ENCODE measurements at regions not wholly inside any gene's neighbourhood (a gene's known extent, or its start where the extent isn't known, plus 50 kb on each side); places are given as distances from the start of the nearest gene placed in this dataset.

- H3K9ac ChIP-seq (ENCODE audit: extremely low read depth, insufficient read length, low read length): no peak overlapping the region
- H3K79me2 ChIP-seq (ENCODE audit: insufficient read depth, low read length): no peaks in the 10 kb centered on the region
- H4K8ac ChIP-seq (replicated peaks; ENCODE audit: insufficient read length, low read depth, low read length): no peak overlapping the region
- H3K79me1 ChIP-seq (ENCODE audit: insufficient read depth, low read depth, low read length, poor library complexity, severe bottlenecking): no peaks in the 10 kb centered on the region
- no peaks in the 10 kb centered on the region for H3K9me3 Mint-ChIP-seq
- H3K27ac Mint-ChIP-seq: no peak overlapping the region
- no peak overlapping the region for H2BK12ac ChIP-seq (ENCODE audit: insufficient read length, low read depth, low read length)
- no peaks in the 10 kb centered on the region for H3K9me3 ChIP-seq (ENCODE audit: control insufficient read depth, low read depth, low read length)
- H4K5ac ChIP-seq (ENCODE audit: insufficient read length, low read depth, low read length): no peak overlapping the region
- TF ChIP-seq CTCF (conservative IDR thresholded peaks at IDR 0.05): no peak
- H3T11ph ChIP-seq (ENCODE audit: low read length): no peak overlapping the region
- no peak for DNase-seq
- H3K4me1 Mint-ChIP-seq: no peaks in the 10 kb centered on the region
- H2AK5ac ChIP-seq (ENCODE audit: insufficient read length, low read length): no peak overlapping the region
- no peak overlapping the region for H3K23ac ChIP-seq (ENCODE audit: insufficient read length, low read depth, low read length)
- no peak overlapping the region for H2BK20ac ChIP-seq (ENCODE audit: low read depth, low read length, poor library complexity, severe bottlenecking)
- H3K27me3 ChIP-seq (ENCODE audit: insufficient read depth, low read length): no peaks in the 10 kb centered on the region
- no peak overlapping the region for H3K4me3 Mint-ChIP-seq
- no peak overlapping the region for H3K4me2 ChIP-seq (ENCODE audit: insufficient read depth, insufficient read length, low read length)
- H2BK5ac ChIP-seq (ENCODE audit: insufficient read length, low read length): no peak overlapping the region
- H2AFZ ChIP-seq (ENCODE audit: low read length): no peak overlapping the region
- no peaks in the 10 kb centered on the region for H3K4me1 ChIP-seq (ENCODE audit: insufficient read depth, low read length)
- no peak overlapping the region for H2BK15ac ChIP-seq (ENCODE audit: low read depth, low read length)
- no peaks in the 10 kb centered on the region for H3K36me3 Mint-ChIP-seq (ENCODE audit: insufficient read depth in 1 of 3, low read depth in 3 of 3)
- no peak overlapping the region for H3K27ac ChIP-seq (ENCODE audit: insufficient read length, low read depth, low read length)
- H2BK120ac ChIP-seq (ENCODE audit: low read depth, low read length, poor library complexity, severe bottlenecking): no peak overlapping the region
- H4K91ac ChIP-seq (ENCODE audit: insufficient read length, low read depth, low read length): no peak overlapping the region
- 100% methylated on average over 1 of the region's 5 CpGs for WGBS (ENCODE audit: extremely low coverage, insufficient read length, low lambda C conversion rate)
- no peak overlapping the region for H3K4ac ChIP-seq (ENCODE audit: low read depth, low read length)
- H4K20me1 ChIP-seq (ENCODE audit: control insufficient read depth, insufficient read depth, insufficient read length): no peaks in the 10 kb centered on the region
- H3K56ac ChIP-seq (ENCODE audit: insufficient read length, low read depth, low read length): no peak overlapping the region
- H3K18ac ChIP-seq (ENCODE audit: insufficient read length, low read depth, low read length): no peak overlapping the region
- H3K23me2 ChIP-seq (ENCODE audit: insufficient read length, low read depth, low read length, poor library complexity, severe bottlenecking): no peaks in the 10 kb centered on the region
- no peak overlapping the region for H3K14ac ChIP-seq (ENCODE audit: insufficient read depth, low read length)
- no peaks in the 10 kb centered on the region for H3K27me3 Mint-ChIP-seq (ENCODE audit: low read depth)
These were observed 209.4 kb downstream of the VEGFC start for GRCh38 chr4:176583278-176583677.
